HEK293 (cell line): ENCODE measurements at regions not wholly inside any gene's neighbourhood (a gene's known extent, or its start where the extent isn't known, plus 50 kb on each side); places are given as distances from the start of the nearest gene placed in this dataset.

ENCODE experiments used
- CTCF ChIA-PET: fragments of 350-600 bp; formaldehyde crosslinking; extraction: SDS; loops from one replicate; lab custom pipeline; 2021; ENCODE audit warnings: antibody characterized with exemption; lab: Yijun Ruan, JAX
- POLR2A ChIA-PET: fragments of 300-600 bp; formaldehyde crosslinking; extraction: SDS; loops from one replicate; lab custom pipeline; 2020; ENCODE audit warnings: antibody characterized with exemption, inconsistent platforms; lab: Yijun Ruan, JAX
- H3K27ac ChIP-seq: fragments of 200-500 bp; sonication (Bioruptor generic); 2 replicates; pipeline ENCODE4 v1.5.1; 2014; ENCODE audit warnings: low read depth, low read length, control low read depth, inconsistent platforms; ENCODE audit errors: extremely low read depth
- H3K36me3 ChIP-seq, 2 experiments: fragments of 200-500 bp in 1 of 2; sonication (Bioruptor generic) in 1 of 2; 1 replicate in 1 of 2; 2 replicates in 1 of 2; pipeline ENCODE4 v1.5.1; 2014 to 2017; ENCODE audit warnings: inconsistent platforms in 2 of 2, low read length in 2 of 2; ENCODE audit not compliant: control insufficient read depth in 2 of 2, insufficient read depth in 1 of 2
- H3K4me1 ChIP-seq: fragments of 200-500 bp; sonication (Bioruptor generic); 2 replicates; pipeline ENCODE4 v1.5.1; 2014; ENCODE audit warnings: mild to moderate bottlenecking, low read length, inconsistent platforms; ENCODE audit not compliant: control insufficient read depth, insufficient read depth
- H3K4me3 ChIP-seq: 2 replicates; pipeline ENCODE4 v1.5.1; 2011; ENCODE audit warnings: low read depth, mild to moderate bottlenecking, control low read depth, low read length, moderate library complexity
- H3K9me3 ChIP-seq: fragments of 200-500 bp; sonication (Bioruptor generic); 2 replicates; pipeline ENCODE4 v1.5.1; 2014; ENCODE audit warnings: low read depth, low read length, inconsistent platforms; ENCODE audit not compliant: control insufficient read depth, insufficient read depth
- BCL6B ChIP-seq: fragments of 450-650 bp; formaldehyde crosslinking; IDR thresholded peaks from 2 replicates; pipeline ENCODE4 v1.5.1; 2017; ENCODE audit warnings: missing biosample characterization, missing genetic modification characterization
- CTCF ChIP-seq: fragments of 450-650 bp; formaldehyde crosslinking; IDR thresholded peaks from 2 replicates; pipeline ENCODE4 v1.5.1; 2016; ENCODE audit warnings: missing biosample characterization, missing genetic modification characterization
- HOXA7 ChIP-seq: sonication (generic); formaldehyde crosslinking; IDR thresholded peaks from 2 replicates; pipeline ENCODE4 v1.8.1; 2022; ENCODE audit warnings: missing genetic modification reagents, borderline replicate concordance
- KLF8 ChIP-seq: fragments of 450-650 bp; formaldehyde crosslinking; IDR thresholded peaks from 2 replicates; pipeline ENCODE4 v1.5.1; 2016; ENCODE audit warnings: missing biosample characterization, missing genetic modification characterization
- PRDM2 ChIP-seq: fragments of 450-650 bp; formaldehyde crosslinking; IDR thresholded peaks from 2 replicates; pipeline ENCODE4 v1.5.1; 2016; ENCODE audit warnings: missing biosample characterization, missing genetic modification characterization, borderline replicate concordance
- WT1 ChIP-seq: fragments of 450-650 bp; formaldehyde crosslinking; IDR thresholded peaks from 2 replicates; pipeline ENCODE4 v1.5.1; 2016; ENCODE audit warnings: missing biosample characterization, missing genetic modification characterization
- ZFP69B ChIP-seq: fragments of 450-650 bp; formaldehyde crosslinking; IDR thresholded peaks from 2 replicates; pipeline ENCODE4 v1.5.1; 2016; ENCODE audit warnings: missing biosample characterization, missing genetic modification characterization
- ZNF133 ChIP-seq: fragments of 450-650 bp; formaldehyde crosslinking; IDR thresholded peaks from 2 replicates; pipeline ENCODE4 v1.5.1; 2016; ENCODE audit warnings: missing biosample characterization, missing genetic modification characterization
- ZNF239 ChIP-seq: fragments of 450-650 bp; formaldehyde crosslinking; IDR thresholded peaks from 2 replicates; pipeline ENCODE4 v1.5.1; 2016; ENCODE audit warnings: missing biosample characterization, missing genetic modification characterization
- ZNF335 ChIP-seq: fragments of 450-650 bp; formaldehyde crosslinking; conservative IDR thresholded peaks from 2 replicates; pipeline ENCODE4 v1.5.1; 2016; ENCODE audit warnings: missing biosample characterization, missing genetic modification characterization
- ZNF518A ChIP-seq: fragments of 450-650 bp; formaldehyde crosslinking; conservative IDR thresholded peaks from 2 replicates; pipeline ENCODE4 v1.5.1; 2016; ENCODE audit warnings: low read depth, missing biosample characterization, missing genetic modification characterization
- ZNF660 ChIP-seq: fragments of 450-650 bp; IDR thresholded peaks from 2 replicates; pipeline ENCODE4 v1.5.1; 2018; ENCODE audit warnings: missing biosample characterization, mild to moderate bottlenecking, missing genetic modification characterization
- ZNF670 ChIP-seq: fragments of 450-650 bp; formaldehyde crosslinking; IDR thresholded peaks from 2 replicates; pipeline ENCODE4 v1.5.1; 2016; ENCODE audit warnings: missing biosample characterization, missing genetic modification characterization, low read depth
- ZNF791 ChIP-seq: fragments of 450-650 bp; formaldehyde crosslinking; IDR thresholded peaks from 2 replicates; pipeline ENCODE4 v1.5.1; 2016; ENCODE audit warnings: missing biosample characterization, missing genetic modification characterization
- ZNF837 ChIP-seq: fragments of 450-650 bp; formaldehyde crosslinking; IDR thresholded peaks from 2 replicates; pipeline ENCODE4 v1.5.1; 2016; ENCODE audit warnings: missing biosample characterization, missing genetic modification characterization
- TF ChIP-seq, protein P1 (sequence below): sonication (generic); formaldehyde crosslinking; IDR thresholded peaks from 2 replicates; pipeline ENCODE4 v1.8.1; 2022; ENCODE audit warnings: mild to moderate bottlenecking, moderate library complexity, missing genetic modification reagents
- TF ChIP-seq, protein P2 (sequence below): fragments of 450-650 bp; formaldehyde crosslinking; IDR thresholded peaks from 2 replicates; pipeline ENCODE4 v1.5.1; 2016; ENCODE audit warnings: missing biosample characterization, missing genetic modification characterization

DNA sequence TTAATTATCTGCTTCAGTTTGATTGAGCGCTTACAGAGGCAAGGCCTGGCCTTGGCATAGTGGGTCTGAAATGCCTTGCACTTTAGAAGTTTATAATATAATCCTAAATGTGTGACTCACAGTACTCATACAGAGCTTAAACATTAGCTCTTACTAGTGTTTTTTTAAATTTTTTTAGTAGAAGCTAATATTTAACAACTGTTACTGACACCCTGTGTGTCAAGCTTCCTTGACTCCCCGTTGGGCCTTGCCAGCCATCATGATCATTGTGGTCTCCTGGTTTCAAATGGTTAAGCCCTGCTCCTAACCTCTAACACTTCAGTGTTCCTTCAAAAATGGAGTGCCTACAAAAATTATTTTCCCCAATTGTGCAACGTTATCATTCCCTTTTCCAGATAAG lies 126.9 kb downstream of the GALC start:
- no peaks in the 10 kb centered on the region for H3K4me1 ChIP-seq
- TF ChIP-seq ZNF239 (no peak), ZNF133 (tag by site-specific recombination) (no peak), PRDM2 (no peak), ZFP69B (no peak), ZNF837 (no peak), BCL6B (tag by site-specific recombination) (no peak), ZNF791 (tag by site-specific recombination) (no peak), ZNF670 (no peak), ZNF335 (tag by site-specific recombination) (no peak), ZNF660 (tag by site-specific recombination) (no peak)
- TF ChIP-seq, protein P1, sequence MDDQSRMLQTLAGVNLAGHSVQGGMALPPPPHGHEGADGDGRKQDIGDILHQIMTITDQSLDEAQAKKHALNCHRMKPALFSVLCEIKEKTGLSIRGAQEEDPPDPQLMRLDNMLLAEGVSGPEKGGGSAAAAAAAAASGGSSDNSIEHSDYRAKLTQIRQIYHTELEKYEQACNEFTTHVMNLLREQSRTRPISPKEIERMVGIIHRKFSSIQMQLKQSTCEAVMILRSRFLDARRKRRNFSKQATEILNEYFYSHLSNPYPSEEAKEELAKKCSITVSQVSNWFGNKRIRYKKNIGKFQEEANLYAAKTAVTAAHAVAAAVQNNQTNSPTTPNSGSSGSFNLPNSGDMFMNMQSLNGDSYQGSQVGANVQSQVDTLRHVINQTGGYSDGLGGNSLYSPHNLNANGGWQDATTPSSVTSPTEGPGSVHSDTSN (CRISPR knock-in tag): no peak
- TF ChIP-seq, all 188 proteins: peak for 0
- Histone ChIP-seq H3K27ac (no peak overlapping the region), H3K9me3 (no peaks in the 10 kb centered on the region), H3K36me3 (no peaks in the 10 kb centered on the region), H3K4me3 (no peak overlapping the region)
- CTCF ChIA-PET: interaction anchor here (0.6 kb wide), 1 partner anchor 427 kb away, joined by 5 read pairs; no protein-coding TSS in a partner anchor
- POLR2A ChIA-PET: no interaction called here

DNA sequence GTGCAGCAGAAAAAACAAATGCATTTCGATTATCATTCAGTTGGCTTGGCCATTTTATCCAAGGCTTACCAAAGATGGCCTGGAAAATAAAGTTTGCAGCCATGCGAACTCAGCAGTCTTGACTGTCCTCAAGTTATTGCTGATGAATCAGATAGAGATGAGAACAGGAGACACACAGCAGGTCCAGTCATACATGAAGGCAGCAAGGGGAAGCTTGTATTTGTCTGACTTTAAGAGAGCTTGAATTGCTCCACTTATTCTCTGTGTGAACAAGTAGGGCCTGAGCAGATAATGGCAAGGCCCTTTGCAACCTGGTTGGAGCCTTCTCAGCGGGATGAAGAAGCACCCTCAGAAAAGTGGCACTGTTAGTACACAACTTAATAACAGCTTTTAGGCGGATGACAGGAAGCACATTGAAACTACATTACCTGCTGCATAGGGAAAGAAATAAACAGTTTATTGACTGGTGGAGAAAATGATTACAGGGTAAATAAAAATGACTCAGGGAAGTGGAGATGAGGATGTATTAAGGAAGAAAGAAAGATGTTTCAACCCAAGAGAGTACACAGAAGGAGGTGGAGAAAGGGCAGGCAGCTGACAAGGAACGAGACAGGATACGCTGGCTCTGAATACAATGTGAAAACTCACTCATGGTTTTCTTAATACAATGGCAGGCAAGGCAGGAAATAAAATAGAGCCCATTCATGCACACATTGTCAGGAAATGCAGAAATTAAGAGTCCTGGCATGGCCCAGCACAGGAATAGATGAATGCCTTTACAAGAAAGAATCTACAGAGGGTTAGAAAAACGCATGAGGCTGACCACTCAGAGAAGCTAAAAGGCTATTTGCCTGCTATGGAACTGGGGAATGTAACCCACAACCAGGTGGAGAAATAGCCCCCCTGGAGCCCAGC lies 128.4 kb downstream of the GALC start:
- ChIA-PET CTCF (no interaction called here), POLR2A (no interaction called here)
- H3K36me3 ChIP-seq: no peaks in the 10 kb centered on the region
- no peak overlapping the region for H3K4me3 ChIP-seq
- no peaks in the 10 kb centered on the region for H3K4me1 ChIP-seq
- H3K9me3 ChIP-seq: no peaks in the 10 kb centered on the region
- H3K27ac ChIP-seq: no peak overlapping the region
- no peak for TF ChIP-seq KLF8 (tag by site-specific recombination)
- TF ChIP-seq, protein P2, sequence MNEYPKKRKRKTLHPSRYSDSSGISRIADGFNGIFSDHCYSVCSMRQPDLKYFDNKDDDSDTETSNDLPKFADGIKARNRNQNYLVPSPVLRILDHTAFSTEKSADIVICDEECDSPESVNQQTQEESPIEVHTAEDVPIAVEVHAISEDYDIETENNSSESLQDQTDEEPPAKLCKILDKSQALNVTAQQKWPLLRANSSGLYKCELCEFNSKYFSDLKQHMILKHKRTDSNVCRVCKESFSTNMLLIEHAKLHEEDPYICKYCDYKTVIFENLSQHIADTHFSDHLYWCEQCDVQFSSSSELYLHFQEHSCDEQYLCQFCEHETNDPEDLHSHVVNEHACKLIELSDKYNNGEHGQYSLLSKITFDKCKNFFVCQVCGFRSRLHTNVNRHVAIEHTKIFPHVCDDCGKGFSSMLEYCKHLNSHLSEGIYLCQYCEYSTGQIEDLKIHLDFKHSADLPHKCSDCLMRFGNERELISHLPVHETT: no peak
- TF ChIP-seq ZNF518A (tag by site-specific recombination): no peak
- no peak for TF ChIP-seq ZNF335 (tag by site-specific recombination)
- TF ChIP-seq WT1 (tag by site-specific recombination): no peak
- no peak for TF ChIP-seq HOXA7
- TF ChIP-seq CTCF: no peak
